B cell (primary cell): ENCODE measurements at regions not wholly inside any gene's neighbourhood (a gene's known extent, or its start where the extent isn't known, plus 50 kb on each side); places are given as distances from the start of the nearest gene placed in this dataset.

Experiments
- ATAC-seq: fragments of 200-7000 bp; cut with Tn5 transposase; one replicate; pipeline ENCODE4 v1.10.0; 2021; ENCODE audit warnings: low read depth, mild to moderate bottlenecking, moderate number of reproducible peaks, moderate library complexity
- CTCF ChIA-PET: fragments of 350-600 bp; sonication (Branson Sonifier 250); formaldehyde crosslinking; loops from one replicate; lab custom pipeline; 2021; ENCODE audit warnings: antibody characterized with exemption, inconsistent platforms; lab: Charles Lee
- POLR2A ChIA-PET: fragments of 350-600 bp; sonication (Branson Sonifier 250); formaldehyde crosslinking; loops from one replicate; lab custom pipeline; 2021; ENCODE audit warnings: antibody characterized with exemption; lab: Charles Lee
- DNase-seq: peaks from one replicate; pipeline ENCODE4 v3.0.0; 2013
- H2AFZ ChIP-seq: 2 replicates; pipeline ENCODE4 v1.6.1; 2012; ENCODE audit warnings: mild to moderate bottlenecking, low read depth, low read length; ENCODE audit not compliant: insufficient read depth, poor library complexity, severe bottlenecking
- H3K27ac ChIP-seq, 2 donors: 1 replicate in 1 of 2; 2 replicates in 1 of 2; pipeline ENCODE4 v1.5.1; 2012 to 2013; ENCODE audit warnings: low read length in 2 of 2, mild to moderate bottlenecking in 2 of 2, moderate library complexity in 1 of 2
- H3K27me3 ChIP-seq, 4 experiments: fragments of 200-600 bp in 1 of 4; sonication (generic) in 1 of 4; replicated peaks in 1 of 4; 1 replicate in 2 of 4; 2 replicates in 2 of 4; pipeline versions ENCODE4 v1.6.1 to v1.7.0; 2013 to 2016; ENCODE audit warnings: low read length in 3 of 4, mild to moderate bottlenecking in 2 of 4, mixed read lengths in 1 of 4, moderate library complexity in 1 of 4; ENCODE audit not compliant: insufficient read depth in 4 of 4, control insufficient read depth in 3 of 4; ENCODE audit errors: control extremely low read depth in 1 of 4
- H3K36me3 ChIP-seq, 2 experiments: replicated peaks in 1 of 2; 1 replicate in 1 of 2; 2 replicates in 1 of 2; pipeline versions ENCODE4 v1.6.1 to v1.7.1; 2013; ENCODE audit warnings: low read length in 1 of 2; ENCODE audit not compliant: insufficient read depth in 2 of 2, control insufficient read depth in 1 of 2; ENCODE audit errors: control extremely low read depth in 1 of 2, extremely low read depth in 1 of 2
- H3K4me1 ChIP-seq, 2 donors: fragments of 200-600 bp in 1 of 2; sonication (generic) in 1 of 2; 1 replicate in 1 of 2; 2 replicates in 1 of 2; pipeline versions ENCODE4 v1.5.1 to v1.6.1; 2013 to 2017; ENCODE audit warnings: low read length in 2 of 2; ENCODE audit not compliant: control insufficient read depth in 2 of 2, insufficient read depth in 2 of 2
- H3K4me2 ChIP-seq: replicated peaks from 2 replicates; pipeline ENCODE3; 2012; ENCODE audit warnings: mild to moderate bottlenecking, low read depth, low read length; ENCODE audit not compliant: poor library complexity, severe bottlenecking
- H3K4me3 ChIP-seq, 5 experiments: fragments of 200-600 bp in 1 of 5; sonication (generic) in 1 of 5; 1 replicate in 3 of 5; 2 replicates in 2 of 5; pipeline versions ENCODE4 v1.5.1 to v1.7.0; 2011 to 2016; ENCODE audit warnings: low read length in 4 of 5, mild to moderate bottlenecking in 4 of 5, low read depth in 2 of 5, control low read depth in 1 of 5, moderate library complexity in 1 of 5; ENCODE audit not compliant: insufficient read depth in 1 of 5; ENCODE audit errors: control extremely low read depth in 1 of 5, extremely low read depth in 1 of 5
- H3K79me2 ChIP-seq: fragments of 200-600 bp; sonication (generic); one replicate; pipeline ENCODE4 v1.6.0; 2016; ENCODE audit warnings: low read length; ENCODE audit not compliant: control insufficient read depth, insufficient read depth
- H3K9ac ChIP-seq: fragments of 200-600 bp; sonication (generic); 2 replicates; pipeline ENCODE4 v1.6.1; 2017; ENCODE audit warnings: mild to moderate bottlenecking, low read length, moderate library complexity
- H3K9me3 ChIP-seq, 3 donors: one replicate each; pipeline versions ENCODE4 v1.6.1 to v1.7.1; 2013; ENCODE audit warnings: low read length in 2 of 3; ENCODE audit not compliant: control insufficient read depth in 2 of 3, insufficient read depth in 1 of 3; ENCODE audit errors: control extremely low read depth in 1 of 3
- H4K20me1 ChIP-seq: 2 replicates; pipeline ENCODE4 v1.6.0; 2012; ENCODE audit warnings: mild to moderate bottlenecking, low read length; ENCODE audit not compliant: insufficient read depth, control insufficient read depth, poor library complexity, severe bottlenecking
- H3K27ac Mint-ChIP-seq: one replicate; pipeline ENCODE4 v1.8.0; 2021; ENCODE audit warnings: mixed read lengths
- H3K27me3 Mint-ChIP-seq: one replicate; pipeline ENCODE4 v1.8.0; 2021; ENCODE audit warnings: mixed read lengths
- H3K4me1 Mint-ChIP-seq: one replicate; pipeline ENCODE4 v1.8.0; 2021; ENCODE audit warnings: mixed read lengths
- H3K4me3 Mint-ChIP-seq: one replicate; pipeline ENCODE4 v1.8.0; 2021; ENCODE audit warnings: mixed read lengths
- H3K9me3 Mint-ChIP-seq: one replicate; pipeline ENCODE4 v1.8.0; 2022; ENCODE audit warnings: mixed read lengths; ENCODE audit not compliant: insufficient read depth
- EZH2 ChIP-seq: IDR thresholded peaks from 2 replicates; pipeline ENCODE4 v1.6.1; 2012; ENCODE audit warnings: borderline replicate concordance, low read depth, mild to moderate bottlenecking, moderate library complexity, low read length; ENCODE audit not compliant: insufficient read depth, poor library complexity, severe bottlenecking
- WGBS: methylation state at CpG from one replicate; pipeline ENCODE4 v1.1.5; 2013; ENCODE audit warnings: missing lambda C conversion rate; ENCODE audit not compliant: insufficient coverage; 5-methylcytosine and 5-hydroxymethylcytosine counted together
- intact Hi-C: fragments of 100-400 bp; cut with micrococcal nuclease; formaldehyde crosslinking; loops from one replicate; pipeline ENCODE4 v1.10.0; 2022
- TF ChIP-seq, protein P1 (sequence below): fragments of 200-600 bp; IDR thresholded peaks from one replicate; pipeline ENCODE4 v1.8.0; 2022; ENCODE audit warnings: antibody characterized with exemption, mild to moderate bottlenecking

DNA sequence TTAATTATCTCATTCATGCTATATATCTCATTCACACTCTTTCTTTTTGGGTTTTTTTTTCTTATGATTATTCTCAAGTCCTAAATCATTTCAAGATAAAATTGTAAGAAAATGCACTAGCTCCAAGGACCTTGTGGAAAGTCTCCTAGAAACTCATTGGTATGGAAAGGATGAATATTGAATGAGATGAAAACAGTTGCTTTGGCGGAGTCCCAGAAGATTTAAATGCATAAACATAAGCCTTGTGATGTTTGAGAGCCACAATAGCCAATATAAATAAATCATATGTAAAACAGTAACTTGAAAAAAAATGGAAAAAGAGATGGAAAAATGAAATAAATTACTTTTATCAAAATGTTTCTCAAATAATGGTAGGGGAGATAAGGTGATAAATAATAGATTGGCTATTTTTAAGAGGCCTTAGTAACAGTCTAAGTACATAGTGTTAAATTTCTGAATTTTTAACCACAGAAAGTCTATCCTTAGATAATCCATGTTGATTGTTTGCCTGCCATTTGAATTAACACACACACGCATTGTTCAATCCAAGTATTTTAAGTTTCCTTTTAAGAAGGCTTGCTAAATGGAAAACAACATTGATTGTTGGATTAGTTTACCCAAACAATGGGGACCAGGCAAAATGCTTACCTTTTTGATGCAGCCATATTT is 81.1 kb upstream of the CD2AP start:
- no CpG with 5 or more reads among the region's 2 CpGs for WGBS
- POLR2A ChIA-PET: no interaction called here
- Mint-ChIP-seq H3K9me3 (no peaks in the 10 kb centered on the region), H3K27ac (no peak overlapping the region), H3K27me3 (peaks cover 10% of the 10 kb centered on the region), H3K4me3 (no peak overlapping the region), H3K4me1 (no peaks in the 10 kb centered on the region)
- Histone ChIP-seq H3K9ac (no peak overlapping the region), H3K4me2 (no peak overlapping the region), H3K36me3 (no peaks in the 10 kb centered on the region), H3K4me3 (no peak overlapping the region), H2AFZ (no peak overlapping the region), H4K20me1 (no peaks in the 10 kb centered on the region), H3K9me3 (peaks cover 0 to 8% (median 2%) of the 10 kb centered on the region in 3 donors), H3K4me1 (no peaks in the 10 kb centered on the region), H3K27ac (no peak overlapping the region), H3K79me2 (no peaks in the 10 kb centered on the region), H3K27me3 (no peaks in the 10 kb centered on the region)
- TF ChIP-seq, protein P1, sequence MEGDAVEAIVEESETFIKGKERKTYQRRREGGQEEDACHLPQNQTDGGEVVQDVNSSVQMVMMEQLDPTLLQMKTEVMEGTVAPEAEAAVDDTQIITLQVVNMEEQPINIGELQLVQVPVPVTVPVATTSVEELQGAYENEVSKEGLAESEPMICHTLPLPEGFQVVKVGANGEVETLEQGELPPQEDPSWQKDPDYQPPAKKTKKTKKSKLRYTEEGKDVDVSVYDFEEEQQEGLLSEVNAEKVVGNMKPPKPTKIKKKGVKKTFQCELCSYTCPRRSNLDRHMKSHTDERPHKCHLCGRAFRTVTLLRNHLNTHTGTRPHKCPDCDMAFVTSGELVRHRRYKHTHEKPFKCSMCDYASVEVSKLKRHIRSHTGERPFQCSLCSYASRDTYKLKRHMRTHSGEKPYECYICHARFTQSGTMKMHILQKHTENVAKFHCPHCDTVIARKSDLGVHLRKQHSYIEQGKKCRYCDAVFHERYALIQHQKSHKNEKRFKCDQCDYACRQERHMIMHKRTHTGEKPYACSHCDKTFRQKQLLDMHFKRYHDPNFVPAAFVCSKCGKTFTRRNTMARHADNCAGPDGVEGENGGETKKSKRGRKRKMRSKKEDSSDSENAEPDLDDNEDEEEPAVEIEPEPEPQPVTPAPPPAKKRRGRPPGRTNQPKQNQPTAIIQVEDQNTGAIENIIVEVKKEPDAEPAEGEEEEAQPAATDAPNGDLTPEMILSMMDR: no peak
- no peak for TF ChIP-seq EZH2
- intact Hi-C loops: no loop called here
- CTCF ChIA-PET: no interaction called here
- no peak for ATAC-seq
- no peak for DNase-seq

DNA sequence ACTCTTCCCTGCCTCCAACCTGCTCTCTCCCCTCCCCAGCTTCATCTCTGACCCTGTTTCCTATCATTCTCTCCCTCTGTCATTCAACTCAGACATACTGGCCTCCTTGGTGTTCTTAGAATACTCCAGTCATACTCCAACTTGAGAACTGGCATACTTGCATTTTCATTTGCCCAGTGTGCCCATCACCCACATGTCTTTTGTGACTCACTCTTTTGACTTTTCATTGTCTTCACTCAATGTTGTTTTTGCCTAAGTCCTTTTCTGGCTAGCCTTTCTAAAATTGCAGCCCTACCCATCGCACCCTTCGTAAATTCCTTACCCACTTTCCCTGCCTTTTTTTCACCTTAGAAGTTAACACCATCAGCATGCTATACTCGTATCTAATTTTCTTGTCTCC is 77.0 kb upstream of the CD2AP start:
- Histone ChIP-seq H3K27ac (no peak overlapping the region), H3K4me1 (peaks cover 5 to 6% of the 10 kb centered on the region in 2 donors), H3K36me3 (no peaks in the 10 kb centered on the region), H2AFZ (no peak overlapping the region), H3K4me2 (no peak overlapping the region), H3K27me3 (no peaks in the 10 kb centered on the region), H3K9ac (no peak overlapping the region), H4K20me1 (no peaks in the 10 kb centered on the region), H3K79me2 (no peaks in the 10 kb centered on the region), H3K4me3 (no peak overlapping the region), H3K9me3 (no peaks in the 10 kb centered on the region)
- ATAC-seq (no peak), DNase-seq (no peak)
- intact Hi-C loops: no loop called here
- TF ChIP-seq, protein P1: no peak
- no peak for TF ChIP-seq EZH2
- CTCF ChIA-PET: no interaction called here
- H3K9me3 Mint-ChIP-seq: no peaks in the 10 kb centered on the region
- H3K27ac Mint-ChIP-seq: no peak overlapping the region
- POLR2A ChIA-PET: no interaction called here
- H3K4me3 Mint-ChIP-seq: no peak overlapping the region
- H3K4me1 Mint-ChIP-seq: peaks cover 19% of the 10 kb centered on the region
- peaks cover 9% of the 10 kb centered on the region for H3K27me3 Mint-ChIP-seq
- WGBS: 100% methylated on average over 3 of the region's 3 CpGs
